Keratinocyte (primary cell): ENCODE measurements at regions not wholly inside any gene's neighbourhood (a gene's known extent, or its start where the extent isn't known, plus 50 kb on each side); places are given as distances from the start of the nearest gene placed in this dataset.

Experiments used
- DNase-seq: peaks from one replicate; pipeline ENCODE4 v3.0.0-alpha.2; 2011; ENCODE audit warnings: low read depth, missing footprints, low spot score
- FAIRE-seq: peaks from 2 replicates; lab custom pipeline; 2011; peaks lifted over from hg19 to GRCh38; lab: Jason Lieb, UNC
- H2AFZ ChIP-seq: 2 replicates; pipeline ENCODE4 v1.6.0; 2012; ENCODE audit warnings: low read length, control low read depth, inconsistent platforms; ENCODE audit not compliant: control insufficient read depth
- H3K27ac ChIP-seq: 2 replicates; pipeline ENCODE4 v1.5.1; 2011; ENCODE audit warnings: low read length; ENCODE audit not compliant: control insufficient read depth, insufficient read depth
- H3K27me3 ChIP-seq: 3 replicates; pipeline ENCODE4 v1.6.0; 2011; ENCODE audit warnings: low read length; ENCODE audit not compliant: control insufficient read depth, insufficient read depth; ENCODE audit errors: extremely low read depth
- H3K36me3 ChIP-seq, 2 experiments: 2 replicates in 1 of 2; 3 replicates in 1 of 2; pipeline ENCODE4 v1.5.1; 2011; ENCODE audit warnings: low read length in 2 of 2, mild to moderate bottlenecking in 1 of 2; ENCODE audit not compliant: control insufficient read depth in 2 of 2, insufficient read depth in 2 of 2; ENCODE audit errors: extremely low read depth in 1 of 2
- H3K4me1 ChIP-seq: 3 replicates; pipeline ENCODE4 v1.5.1; 2011; ENCODE audit warnings: low read length; ENCODE audit not compliant: control insufficient read depth, insufficient read depth; ENCODE audit errors: extremely low read depth
- H3K4me2 ChIP-seq: 3 replicates; pipeline ENCODE4 v1.6.0; 2011; ENCODE audit warnings: low read depth, low read length; ENCODE audit not compliant: control insufficient read depth, insufficient read depth; ENCODE audit errors: extremely low read depth
- H3K4me3 ChIP-seq, 3 experiments: fragments of 200-600 bp in 1 of 3; sonication (generic) in 1 of 3; 2 replicates in 2 of 3; 3 replicates in 1 of 3; pipeline ENCODE4 v1.5.1; 2011 to 2016; ENCODE audit warnings: low read length in 3 of 3, mild to moderate bottlenecking in 3 of 3, control low read depth in 2 of 3, inconsistent platforms in 1 of 3, low read depth in 1 of 3, mixed read lengths in 1 of 3, mixed run types in 1 of 3, moderate library complexity in 1 of 3; ENCODE audit not compliant: control insufficient read depth in 2 of 3, insufficient read depth in 2 of 3; ENCODE audit errors: extremely low read depth in 1 of 3
- H3K79me2 ChIP-seq: 2 replicates; pipeline ENCODE4 v1.6.0; 2012; ENCODE audit warnings: low read length; ENCODE audit not compliant: control insufficient read depth, insufficient read depth
- H3K9ac ChIP-seq: 3 replicates; pipeline ENCODE4 v1.6.0; 2011; ENCODE audit warnings: low read length; ENCODE audit not compliant: control insufficient read depth, insufficient read depth; ENCODE audit errors: extremely low read depth
- H3K9me1 ChIP-seq: 3 replicates; pipeline ENCODE4 v1.6.0; 2011; ENCODE audit warnings: low read length; ENCODE audit not compliant: control insufficient read depth, insufficient read depth; ENCODE audit errors: extremely low read depth
- H3K9me3 ChIP-seq: 2 replicates; pipeline ENCODE4 v1.5.1; 2012; ENCODE audit warnings: low read depth, low read length; ENCODE audit not compliant: control insufficient read depth
- H4K20me1 ChIP-seq: 3 replicates; pipeline ENCODE4 v1.6.0; 2011; ENCODE audit warnings: low read length; ENCODE audit not compliant: control insufficient read depth, insufficient read depth; ENCODE audit errors: extremely low read depth
- CTCF ChIP-seq, 3 experiments: IDR thresholded peaks in 1 of 3; conservative IDR thresholded peaks in 1 of 3; optimal IDR thresholded peaks in 1 of 3; 2 replicates in 2 of 3; 3 replicates in 1 of 3; pipeline versions ENCODE3 to v1.5.1; 2011; ENCODE audit warnings: low read length in 3 of 3, mild to moderate bottlenecking in 3 of 3, moderate library complexity in 2 of 3, control low read depth in 1 of 3, inconsistent platforms in 1 of 3; ENCODE audit not compliant: insufficient read depth in 2 of 3; ENCODE audit errors: extremely low read depth in 1 of 3
- EZH2 ChIP-seq: IDR thresholded peaks from one replicate; pipeline ENCODE4 v1.6.1; 2012; ENCODE audit warnings: inconsistent platforms, mild to moderate bottlenecking, low read length, moderate library complexity
- dilution Hi-C: fragments of 300-500 bp; cut with MboI; formaldehyde crosslinking; loops from one replicate; pipeline ENCODE4 v1.7.0; 2020; ENCODE audit warnings: low sequenced_read_pairs; ENCODE audit not compliant: extremely low pct_ligation_motif_present

GRCh38 chr14:43697003-43697402 lies 810.1 kb downstream of the FSCB start:
- Histone ChIP-seq H3K9ac (no peak overlapping the region), H3K27me3 (no peaks in the 10 kb centered on the region), H3K9me1 (no peaks in the 10 kb centered on the region), H3K79me2 (no peaks in the 10 kb centered on the region), H4K20me1 (no peaks in the 10 kb centered on the region), H3K27ac (no peak overlapping the region), H3K4me2 (no peak overlapping the region), H3K36me3 (no peaks in the 10 kb centered on the region), H2AFZ (no peak overlapping the region), H3K4me1 (no peaks in the 10 kb centered on the region), H3K4me3 (no peak overlapping the region), H3K9me3 (no peaks in the 10 kb centered on the region)
- DNase-seq (no peak), FAIRE-seq (no peak)
- TF ChIP-seq CTCF (optimal IDR thresholded peaks at IDR 0.05 in 1 of 3, IDR thresholded peaks at IDR 0.05 in 1 of 3, conservative IDR thresholded peaks at IDR 0.05 in 1 of 3; ENCODE audit: extremely low read depth in 1 of 3, insufficient read depth in 2 of 3, low read length in 3 of 3): no peak
- TF ChIP-seq EZH2: no peak
- dilution Hi-C loops: no loop called here

- no peak overlapping the region for H2AFZ ChIP-seq
- dilution Hi-C loops: no loop called here
- H3K9ac ChIP-seq: no peak overlapping the region
These were observed 814.4 kb downstream of the FSCB start for GRCh38 chr14:43692706-43693105.

More at GRCh38 chr14:43692706-43693105, 814.4 kb downstream of the FSCB start:
- no peak overlapping the region for H3K4me3 ChIP-seq
- H3K79me2 ChIP-seq: no peaks in the 10 kb centered on the region
- H3K9me1 ChIP-seq: no peaks in the 10 kb centered on the region
- no peaks in the 10 kb centered on the region for H3K27me3 ChIP-seq
- H3K27ac ChIP-seq: no peak overlapping the region
- H3K9me3 ChIP-seq: no peaks in the 10 kb centered on the region
- no peak for FAIRE-seq
- TF ChIP-seq EZH2: no peak
- no peak for TF ChIP-seq CTCF (optimal IDR thresholded peaks at IDR 0.05 in 1 of 3, IDR thresholded peaks at IDR 0.05 in 1 of 3, conservative IDR thresholded peaks at IDR 0.05 in 1 of 3; ENCODE audit: extremely low read depth in 1 of 3, insufficient read depth in 2 of 3, low read length in 3 of 3)
- no peak for DNase-seq
- no peaks in the 10 kb centered on the region for H4K20me1 ChIP-seq
- no peak overlapping the region for H3K4me2 ChIP-seq
- H3K36me3 ChIP-seq: no peaks in the 10 kb centered on the region
- H3K4me1 ChIP-seq: no peaks in the 10 kb centered on the region
